ENCODE measurements at regions not wholly inside any gene's neighbourhood (a gene's known extent, or its start where the extent isn't known, plus 50 kb on each side); places are given as distances from the start of the nearest gene placed in this dataset.
"Not testable (repeated sequence)": the region's sequence is repeated elsewhere in the genome, so short reads cannot be mapped to it uniquely, and the experiment has no call there.

- H3K27ac ChIP-seq, result no peak overlapping the region
- TF ChIP-seq CTCF (conservative IDR thresholded peaks at IDR 0.05), result no peak
Observed at GRCh38 chr4:165806613-165807012, 66.4 kb upstream of the TLL1 start.

GRCh38 chr4:165810726-165811125 lies 62.3 kb upstream of the TLL1 start:
- TF ChIP-seq CTCF (conservative IDR thresholded peaks at IDR 0.05), result no peak
- no peak overlapping the region for H3K27ac ChIP-seq

GRCh38 chr4:165813606-165814005 lies 59.4 kb upstream of the TLL1 start:
- no peak for TF ChIP-seq CTCF (conservative IDR thresholded peaks at IDR 0.05)
- H3K27ac ChIP-seq, result no peak overlapping the region

DNA sequence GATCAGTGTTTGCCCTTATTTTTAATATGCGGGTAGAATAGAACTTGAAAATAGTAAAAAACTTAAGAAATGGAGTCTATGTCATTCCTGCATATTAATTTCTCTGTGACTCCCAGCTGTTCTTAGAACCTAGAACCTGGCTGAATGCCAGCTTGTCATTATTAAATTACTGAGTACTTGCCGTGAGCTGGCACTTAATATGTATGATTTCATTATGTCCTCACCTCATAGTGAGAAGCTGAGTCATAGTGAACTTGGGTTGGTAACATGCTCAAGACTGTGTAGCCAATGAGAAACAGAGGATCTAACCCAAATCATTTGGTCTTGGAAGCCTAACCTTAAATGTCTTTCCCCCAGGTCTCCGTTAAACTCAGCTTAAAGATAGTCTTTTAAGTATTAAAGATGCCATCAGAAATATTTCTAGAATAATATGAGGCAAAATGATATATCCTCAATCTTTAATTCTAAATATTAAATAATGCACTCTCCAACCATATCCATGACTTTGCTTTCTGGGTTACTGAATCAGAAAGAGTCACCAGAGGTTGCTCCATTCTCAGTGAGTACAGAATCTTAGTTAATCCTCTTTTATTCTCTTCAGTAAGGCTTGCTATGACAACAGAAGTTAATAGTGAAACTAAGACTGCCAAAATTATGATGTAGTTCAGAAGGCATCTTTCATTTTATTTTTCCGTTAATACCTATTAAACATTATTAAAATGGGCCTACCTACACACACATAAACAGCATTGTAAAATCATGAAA lies 58.6 kb upstream of the TLL1 start:
- no peak overlapping the region for H3K27ac ChIP-seq
- no peak for TF ChIP-seq CTCF (conservative IDR thresholded peaks at IDR 0.05)

GRCh38 chr4:165819126-165819525 lies 53.9 kb upstream of the TLL1 start:
- H3K27ac ChIP-seq, result not testable (repeated sequence)
